Esophagus squamous epithelium (tissue), 4 donors: ENCODE measurements at regions not wholly inside any gene's neighbourhood (a gene's known extent, or its start where the extent isn't known, plus 50 kb on each side); places are given as distances from the start of the nearest gene placed in this dataset.

Experiments
- POLR2A ChIP-seq, 4 donors: fragments of 450-650 bp; IDR thresholded peaks; one replicate each; pipeline ENCODE4 v1.6.1; 2017; ENCODE audit warnings: antibody characterized with exemption in 4 of 4, mild to moderate bottlenecking in 4 of 4, moderate library complexity in 3 of 4
- TF ChIP-seq, protein P1 (sequence below), 6 experiments: fragments of 450-650 bp in 4 of 6; fragments of 200-600 bp in 2 of 6; sonication (generic) in 2 of 6; IDR thresholded peaks; one replicate each; pipeline ENCODE4 v1.5.1; 2016 to 2019; ENCODE audit warnings: antibody characterized with exemption in 6 of 6, mild to moderate bottlenecking in 4 of 6, moderate library complexity in 4 of 6

DNA sequence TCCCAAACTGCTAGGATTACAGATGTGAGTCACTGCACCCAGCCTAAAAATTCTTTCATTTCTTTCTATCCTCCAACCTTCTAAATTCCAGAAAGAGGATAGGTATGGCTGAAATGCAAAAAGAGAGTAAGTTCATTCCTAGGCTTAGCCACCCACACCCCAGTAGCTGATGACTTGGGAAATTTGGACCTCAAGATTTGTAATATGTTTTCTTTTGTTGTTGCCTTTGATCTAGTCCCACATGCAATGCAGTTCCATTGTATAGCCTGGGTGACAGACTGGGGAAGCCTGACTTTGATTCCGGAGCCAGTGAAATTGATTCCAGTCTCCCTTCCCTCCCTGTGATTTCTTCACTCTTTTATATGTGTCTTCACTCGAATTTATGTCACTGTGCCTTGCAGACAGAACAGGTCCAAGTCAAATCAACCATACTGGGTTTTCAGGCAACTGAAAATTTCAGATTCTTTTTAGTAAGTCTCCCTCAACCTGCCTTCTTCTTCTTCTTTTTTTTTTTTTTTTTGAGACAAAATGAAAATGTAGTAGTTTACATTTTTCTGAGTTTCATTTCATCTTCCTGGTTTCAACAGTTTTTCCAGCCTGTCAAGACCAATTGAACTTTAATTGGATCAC lies 176.2 kb upstream of the RBPJ start:
- TF ChIP-seq, protein P1, sequence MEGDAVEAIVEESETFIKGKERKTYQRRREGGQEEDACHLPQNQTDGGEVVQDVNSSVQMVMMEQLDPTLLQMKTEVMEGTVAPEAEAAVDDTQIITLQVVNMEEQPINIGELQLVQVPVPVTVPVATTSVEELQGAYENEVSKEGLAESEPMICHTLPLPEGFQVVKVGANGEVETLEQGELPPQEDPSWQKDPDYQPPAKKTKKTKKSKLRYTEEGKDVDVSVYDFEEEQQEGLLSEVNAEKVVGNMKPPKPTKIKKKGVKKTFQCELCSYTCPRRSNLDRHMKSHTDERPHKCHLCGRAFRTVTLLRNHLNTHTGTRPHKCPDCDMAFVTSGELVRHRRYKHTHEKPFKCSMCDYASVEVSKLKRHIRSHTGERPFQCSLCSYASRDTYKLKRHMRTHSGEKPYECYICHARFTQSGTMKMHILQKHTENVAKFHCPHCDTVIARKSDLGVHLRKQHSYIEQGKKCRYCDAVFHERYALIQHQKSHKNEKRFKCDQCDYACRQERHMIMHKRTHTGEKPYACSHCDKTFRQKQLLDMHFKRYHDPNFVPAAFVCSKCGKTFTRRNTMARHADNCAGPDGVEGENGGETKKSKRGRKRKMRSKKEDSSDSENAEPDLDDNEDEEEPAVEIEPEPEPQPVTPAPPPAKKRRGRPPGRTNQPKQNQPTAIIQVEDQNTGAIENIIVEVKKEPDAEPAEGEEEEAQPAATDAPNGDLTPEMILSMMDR (IDR thresholded peaks at IDR 0.05), result no peak
- TF ChIP-seq POLR2A (IDR thresholded peaks at IDR 0.05), result no peak
